ENCODE measurements at regions not wholly inside any gene's neighbourhood (a gene's known extent, or its start where the extent isn't known, plus 50 kb on each side); places are given as distances from the start of the nearest gene placed in this dataset.

- ChIA-PET POLR2A (no interaction called here), CTCF (no interaction called here)
- WGBS (ENCODE audit: insufficient coverage) = 100% methylated on average over 2 of the region's 5 CpGs
- Histone ChIP-seq H3K27me3 (replicated peaks in 1 of 4; ENCODE audit: control extremely low read depth in 1 of 4, control insufficient read depth in 3 of 4, insufficient read depth in 4 of 4, low read length in 3 of 4) (peaks cover 0 to 5% (median 0%) of the 10 kb centered on the region in 4 experiments), H3K9me3 (ENCODE audit: control extremely low read depth in 1 of 3, control insufficient read depth in 2 of 3, insufficient read depth in 1 of 3, low read length in 2 of 3) (no peaks in the 10 kb centered on the region), H2AFZ (ENCODE audit: insufficient read depth, low read depth, low read length, poor library complexity, severe bottlenecking) (no peak overlapping the region), H3K4me1 (ENCODE audit: control insufficient read depth in 2 of 2, insufficient read depth in 2 of 2, low read length in 2 of 2) (no peaks in the 10 kb centered on the region), H3K36me3 (replicated peaks in 1 of 2; ENCODE audit: control extremely low read depth in 1 of 2, control insufficient read depth in 1 of 2, extremely low read depth in 1 of 2, insufficient read depth in 2 of 2, low read length in 1 of 2) (no peaks in the 10 kb centered on the region), H3K79me2 (ENCODE audit: control insufficient read depth, insufficient read depth, low read length) (no peaks in the 10 kb centered on the region), H3K9ac (ENCODE audit: low read length) (no peak overlapping the region), H4K20me1 (ENCODE audit: control insufficient read depth, insufficient read depth, low read length, poor library complexity, severe bottlenecking) (no peaks in the 10 kb centered on the region), H3K27ac (ENCODE audit: low read length in 2 of 2) (no peak overlapping the region), H3K4me2 (replicated peaks; ENCODE audit: low read depth, low read length, poor library complexity, severe bottlenecking) (no peak overlapping the region), H3K4me3 (ENCODE audit: control extremely low read depth in 1 of 5, extremely low read depth in 1 of 5, insufficient read depth in 1 of 5, low read depth in 2 of 5, low read length in 4 of 5) (no peak overlapping the region)
- intact Hi-C loops (cut with micrococcal nuclease) = no loop called here
- H3K4me1 Mint-ChIP-seq = no peaks in the 10 kb centered on the region
- peaks cover 4% of the 10 kb centered on the region for H3K27me3 Mint-ChIP-seq
- no peak overlapping the region for H3K4me3 Mint-ChIP-seq
- TF ChIP-seq CTCF (IDR thresholded peaks at IDR 0.05) = no peak
- no peak for TF ChIP-seq EZH2 (IDR thresholded peaks at IDR 0.05; ENCODE audit: borderline replicate concordance, insufficient read depth, low read depth, low read length, poor library complexity, severe bottlenecking)
- H3K27ac Mint-ChIP-seq = no peak overlapping the region
- ATAC-seq (ENCODE audit: low read depth) (no peak), DNase-seq (no peak)
- no peaks in the 10 kb centered on the region for H3K9me3 Mint-ChIP-seq (ENCODE audit: insufficient read depth)
Observed at GRCh38 chr13:78759704-78760103, 100.7 kb upstream of the OBI1 start.

- TF ChIP-seq EZH2 (IDR thresholded peaks at IDR 0.05; ENCODE audit: borderline replicate concordance, insufficient read depth, low read depth, low read length, poor library complexity, severe bottlenecking) (no peak), CTCF (IDR thresholded peaks at IDR 0.05) (no peak)
- POLR2A ChIA-PET = no interaction called here
- CTCF ChIA-PET = no interaction called here
- H3K4me2 ChIP-seq (replicated peaks; ENCODE audit: low read depth, low read length, poor library complexity, severe bottlenecking) = no peak overlapping the region
- H3K27me3 ChIP-seq (replicated peaks in 1 of 4; ENCODE audit: control extremely low read depth in 1 of 4, control insufficient read depth in 3 of 4, insufficient read depth in 4 of 4, low read length in 3 of 4) = peaks cover 0 to 5% (median 0%) of the 10 kb centered on the region in 4 experiments
- no peak overlapping the region for H3K27ac ChIP-seq (ENCODE audit: low read length in 2 of 2)
- H3K4me3 ChIP-seq (ENCODE audit: control extremely low read depth in 1 of 5, extremely low read depth in 1 of 5, insufficient read depth in 1 of 5, low read depth in 2 of 5, low read length in 4 of 5) = no peak overlapping the region
- H3K79me2 ChIP-seq (ENCODE audit: control insufficient read depth, insufficient read depth, low read length) = no peaks in the 10 kb centered on the region
- Mint-ChIP-seq H3K27ac (no peak overlapping the region), H3K9me3 (ENCODE audit: insufficient read depth) (no peaks in the 10 kb centered on the region), H3K27me3 (peaks cover 9% of the 10 kb centered on the region), H3K4me3 (no peak overlapping the region), H3K4me1 (no peaks in the 10 kb centered on the region)
- no peaks in the 10 kb centered on the region for H3K9me3 ChIP-seq (ENCODE audit: control extremely low read depth in 1 of 3, control insufficient read depth in 2 of 3, insufficient read depth in 1 of 3, low read length in 2 of 3)
- H3K4me1 ChIP-seq (ENCODE audit: control insufficient read depth in 2 of 2, insufficient read depth in 2 of 2, low read length in 2 of 2) = no peaks in the 10 kb centered on the region
- H2AFZ ChIP-seq (ENCODE audit: insufficient read depth, low read depth, low read length, poor library complexity, severe bottlenecking) = no peak overlapping the region
- no peak overlapping the region for H3K9ac ChIP-seq (ENCODE audit: low read length)
- no peaks in the 10 kb centered on the region for H4K20me1 ChIP-seq (ENCODE audit: control insufficient read depth, insufficient read depth, low read length, poor library complexity, severe bottlenecking)
- DNase-seq (no peak), ATAC-seq (ENCODE audit: low read depth) (no peak)
- intact Hi-C loops (cut with micrococcal nuclease) = no loop called here
- no peaks in the 10 kb centered on the region for H3K36me3 ChIP-seq (replicated peaks in 1 of 2; ENCODE audit: control extremely low read depth in 1 of 2, control insufficient read depth in 1 of 2, extremely low read depth in 1 of 2, insufficient read depth in 2 of 2, low read length in 1 of 2)
- WGBS (ENCODE audit: insufficient coverage) = 76% methylated on average over 4 of the region's 4 CpGs
Observed at GRCh38 chr13:78758549-78758948, 99.6 kb upstream of the OBI1 start.
